Thymus (tissue), 11 donors: ENCODE measurements at regions not wholly inside any gene's neighbourhood (a gene's known extent, or its start where the extent isn't known, plus 50 kb on each side); places are given as distances from the start of the nearest gene placed in this dataset.

Source experiments
- DNase-seq, 9 donors: peaks; one replicate each; pipeline ENCODE4 v3.0.0-alpha.2; 2013; ENCODE audit warnings: low spot score in 9 of 9, low read depth in 6 of 9, missing footprints in 1 of 9
- H3K27ac ChIP-seq, 2 donors: one replicate each; pipeline ENCODE4 v1.5.1; 2013; ENCODE audit warnings: control low read depth in 1 of 2, low read depth in 1 of 2, low read length in 1 of 2, mild to moderate bottlenecking in 1 of 2, moderate library complexity in 1 of 2
- H3K27me3 ChIP-seq, 2 donors: one replicate each; pipeline ENCODE4 v1.5.1; 2013; ENCODE audit warnings: low read length in 1 of 2; ENCODE audit not compliant: control insufficient read depth in 2 of 2, insufficient read depth in 1 of 2
- H3K36me3 ChIP-seq, 2 donors: one replicate each; pipeline ENCODE4 v1.5.1; 2013; ENCODE audit warnings: low read length in 1 of 2, mild to moderate bottlenecking in 1 of 2, moderate library complexity in 1 of 2; ENCODE audit not compliant: control insufficient read depth in 2 of 2, insufficient read depth in 2 of 2
- H3K4me1 ChIP-seq, 2 donors: one replicate each; pipeline ENCODE4 v1.5.1; 2013; ENCODE audit warnings: low read length in 2 of 2; ENCODE audit not compliant: control insufficient read depth in 2 of 2, insufficient read depth in 2 of 2
- H3K4me3 ChIP-seq, 2 donors: one replicate each; pipeline ENCODE4 v1.5.1; 2013; ENCODE audit warnings: low read length in 2 of 2, control low read depth in 1 of 2, mild to moderate bottlenecking in 1 of 2
- H3K9me3 ChIP-seq, 2 donors: one replicate each; pipeline ENCODE4 v1.5.1; 2013; ENCODE audit warnings: low read length in 1 of 2, mild to moderate bottlenecking in 1 of 2; ENCODE audit not compliant: control insufficient read depth in 2 of 2, insufficient read depth in 1 of 2
- WGBS: extraction: QIAGEN DNeasy Blood & Tissue Kit; methylation state at CpG from one replicate; pipeline ENCODE4 v1.1.7; 2013; 5-methylcytosine and 5-hydroxymethylcytosine counted together
- donor health status: healthy.

GRCh38 chr3:28699283-28699682 lies 350.7 kb upstream of the AZI2 start:
- Histone ChIP-seq H3K4me1 (no peaks in the 10 kb centered on the region), H3K27ac (no peak overlapping the region), H3K36me3 (no peaks in the 10 kb centered on the region), H3K9me3 (no peaks in the 10 kb centered on the region), H3K4me3 (no peak overlapping the region), H3K27me3 (no peaks in the 10 kb centered on the region)
- no peak for DNase-seq
- 90% methylated on average over 2 of the region's 2 CpGs for WGBS

DNA sequence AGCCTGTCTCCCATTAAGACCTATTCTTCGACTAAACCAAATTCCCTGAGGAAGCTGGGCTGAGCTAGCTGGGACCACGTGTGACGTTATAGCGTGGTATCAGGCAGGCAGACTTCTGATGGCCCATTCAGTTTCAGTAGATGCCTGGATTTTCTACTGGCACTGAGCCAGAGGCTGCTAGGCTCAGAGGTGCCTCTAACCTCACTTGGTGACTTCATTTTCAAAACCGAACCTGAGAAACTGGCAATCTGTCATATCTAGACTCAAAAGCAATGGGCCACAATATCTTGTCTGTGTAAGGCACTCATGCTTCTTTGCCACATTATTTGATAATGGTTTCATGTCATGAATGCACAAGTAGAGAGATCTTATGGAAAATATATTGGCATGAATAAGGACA lies 352.1 kb upstream of the AZI2 start:
- no peak overlapping the region for H3K4me3 ChIP-seq
- H3K9me3 ChIP-seq = no peaks in the 10 kb centered on the region
- no peak for DNase-seq
- no peaks in the 10 kb centered on the region for H3K36me3 ChIP-seq
- H3K27me3 ChIP-seq = no peaks in the 10 kb centered on the region
- H3K4me1 ChIP-seq = no peaks in the 10 kb centered on the region
- WGBS = 94% methylated on average over 5 of the region's 5 CpGs
- no peak overlapping the region for H3K27ac ChIP-seq

DNA sequence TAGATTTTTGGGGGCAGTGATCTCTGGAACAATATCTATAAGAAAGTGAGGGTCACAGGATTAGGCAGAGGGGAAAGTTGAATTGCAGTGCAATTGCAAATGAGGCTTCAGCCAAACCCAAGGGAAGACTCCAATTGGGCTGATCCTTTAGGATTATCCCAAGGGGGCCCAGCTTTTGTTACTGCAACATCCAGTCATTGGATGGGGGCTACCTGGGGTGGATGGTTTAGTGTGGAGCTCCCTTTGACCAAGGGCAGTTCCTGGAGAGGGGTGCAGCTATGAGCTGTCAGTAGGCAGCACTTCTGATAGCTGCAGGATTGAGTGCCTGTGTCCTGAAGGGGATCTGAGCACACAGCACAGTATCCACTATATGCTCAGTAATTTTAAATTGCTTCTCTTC lies 355.2 kb upstream of the AZI2 start:
- Histone ChIP-seq H3K36me3 (no peaks in the 10 kb centered on the region), H3K4me3 (no peak overlapping the region), H3K4me1 (no peaks in the 10 kb centered on the region), H3K9me3 (no peaks in the 10 kb centered on the region), H3K27ac (no peak overlapping the region), H3K27me3 (no peaks in the 10 kb centered on the region)
- no peak for DNase-seq

DNA sequence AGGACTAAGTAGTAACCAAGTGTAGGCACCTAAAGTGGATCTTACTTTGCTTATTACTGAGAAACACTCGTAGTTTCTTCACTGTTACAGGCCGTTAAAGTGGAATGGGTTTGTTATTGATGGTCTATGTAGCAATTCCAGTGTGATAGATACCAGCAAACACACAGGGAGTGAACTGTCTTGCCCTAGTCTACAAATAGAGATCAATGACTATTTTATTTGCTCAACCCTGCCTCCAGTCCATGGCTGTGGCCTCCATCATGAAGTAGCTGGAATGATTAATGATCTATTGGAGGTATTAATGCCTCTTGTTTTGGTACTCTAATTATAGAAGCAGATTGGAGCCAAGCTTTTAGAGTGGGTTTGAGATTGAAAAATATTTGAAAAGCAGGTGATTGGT lies 362.7 kb upstream of the AZI2 start:
- 90% methylated on average over 2 of the region's 2 CpGs for WGBS
- Histone ChIP-seq H3K9me3 (no peaks in the 10 kb centered on the region), H3K27me3 (no peaks in the 10 kb centered on the region), H3K36me3 (no peaks in the 10 kb centered on the region), H3K27ac (no peak overlapping the region), H3K4me3 (no peak overlapping the region), H3K4me1 (no peaks in the 10 kb centered on the region)
- no peak for DNase-seq

DNA sequence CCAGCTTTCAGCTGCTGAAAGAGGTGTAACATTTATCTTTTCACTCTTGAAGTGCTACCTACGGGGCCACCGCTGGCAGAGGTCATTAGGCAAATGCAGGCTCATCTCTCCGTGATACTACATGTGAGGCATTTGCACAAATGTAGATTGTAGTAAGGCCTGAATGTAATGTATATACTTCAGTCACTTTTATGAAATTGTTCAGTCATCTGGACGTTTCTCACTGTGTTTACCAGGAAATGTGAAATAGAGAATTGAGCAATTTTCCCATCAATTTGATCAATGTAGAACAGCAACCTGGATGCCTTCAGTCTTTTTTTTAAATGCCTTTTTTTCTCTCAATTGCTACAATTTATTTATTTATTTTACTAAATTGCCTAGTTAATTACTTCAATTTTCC lies 368.3 kb upstream of the AZI2 start:
- H3K27me3 ChIP-seq = no peaks in the 10 kb centered on the region
- no peaks in the 10 kb centered on the region for H3K9me3 ChIP-seq
- no peak for DNase-seq
- no peaks in the 10 kb centered on the region for H3K4me1 ChIP-seq
- 88% methylated on average over 4 of the region's 4 CpGs for WGBS
- no peak overlapping the region for H3K4me3 ChIP-seq
- no peaks in the 10 kb centered on the region for H3K36me3 ChIP-seq
- no peak overlapping the region for H3K27ac ChIP-seq

- H3K27me3 ChIP-seq = no peaks in the 10 kb centered on the region
Observed at GRCh38 chr3:28718074-28718849, 369.6 kb upstream of the AZI2 start.

DNA sequence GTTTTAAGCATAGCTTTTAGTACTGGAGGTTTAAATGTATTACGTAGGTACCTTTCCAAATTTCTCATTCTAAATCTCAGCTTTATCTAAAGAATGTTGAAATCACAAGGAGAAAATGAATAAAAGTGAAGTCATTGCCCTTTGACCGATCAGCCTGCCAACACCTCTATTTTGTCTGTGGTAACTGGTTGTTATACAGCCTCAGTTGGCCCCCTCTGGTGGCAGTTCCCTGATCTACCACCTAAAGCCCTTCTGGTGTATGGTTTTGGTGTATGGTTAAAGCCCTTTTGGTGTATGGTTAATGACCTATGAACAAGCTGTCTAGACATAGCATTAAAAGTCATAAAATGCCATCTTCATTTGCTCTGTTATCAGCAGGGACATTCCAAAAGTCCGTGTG lies 378.2 kb upstream of the AZI2 start:
- Histone ChIP-seq H3K27ac (no peak overlapping the region), H3K4me1 (no peaks in the 10 kb centered on the region), H3K36me3 (no peaks in the 10 kb centered on the region), H3K4me3 (no peak overlapping the region), H3K27me3 (no peaks in the 10 kb centered on the region), H3K9me3 (no peaks in the 10 kb centered on the region)
- DNase-seq = peak in 2 of 9 donors; percentile 2 to 14
- 71% methylated on average over 3 of the region's 3 CpGs for WGBS

More at GRCh38 chr3:28718074-28718849, 369.6 kb upstream of the AZI2 start:
- no peak overlapping the region for H3K4me3 ChIP-seq
- DNase-seq = no peak
- WGBS = 65% methylated on average over 4 of the region's 4 CpGs
- H3K36me3 ChIP-seq = no peaks in the 10 kb centered on the region
- H3K27ac ChIP-seq = no peak overlapping the region
- H3K4me1 ChIP-seq = no peaks in the 10 kb centered on the region
- no peaks in the 10 kb centered on the region for H3K9me3 ChIP-seq

GRCh38 chr3:28727307-28727706 lies 378.7 kb upstream of the AZI2 start:
- Histone ChIP-seq H3K27ac (no peak overlapping the region), H3K4me1 (no peaks in the 10 kb centered on the region), H3K27me3 (no peaks in the 10 kb centered on the region), H3K4me3 (no peak overlapping the region), H3K36me3 (no peaks in the 10 kb centered on the region), H3K9me3 (no peaks in the 10 kb centered on the region)
- DNase-seq = no peak

DNA sequence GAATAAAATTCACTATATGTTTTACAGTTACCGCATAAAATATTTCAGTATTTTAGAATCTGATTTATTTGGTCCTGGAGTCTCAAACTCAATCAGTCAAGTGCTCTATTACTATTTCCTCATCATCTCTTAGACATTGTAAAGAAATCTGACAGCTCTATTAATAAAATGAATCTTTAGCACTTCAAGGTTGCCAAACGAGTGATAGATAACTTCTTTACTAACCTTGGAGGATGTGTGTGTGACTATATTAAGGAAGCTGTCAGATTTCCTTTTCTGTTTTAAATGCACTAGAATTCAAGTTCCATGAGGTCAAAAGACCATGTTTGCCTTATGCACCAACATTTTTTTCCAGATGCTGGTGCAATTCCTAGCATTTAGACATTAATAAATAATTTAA lies 389.8 kb upstream of the AZI2 start:
- peaks cover 0 to 6% of the 10 kb centered on the region in 2 donors for H3K9me3 ChIP-seq
- DNase-seq = no peak
- H3K4me1 ChIP-seq = no peaks in the 10 kb centered on the region
- H3K4me3 ChIP-seq = no peak overlapping the region
- H3K36me3 ChIP-seq = no peaks in the 10 kb centered on the region
- no peaks in the 10 kb centered on the region for H3K27me3 ChIP-seq
- WGBS = 73% methylated on average over 2 of the region's 2 CpGs
- no peak overlapping the region for H3K27ac ChIP-seq
